Superior temporal gyrus (tissue), 1 donor: ENCODE measurements at regions not wholly inside any gene's neighbourhood (a gene's known extent, or its start where the extent isn't known, plus 50 kb on each side); places are given as distances from the start of the nearest gene placed in this dataset.

Experiments
- DNase-seq: peaks from one replicate; pipeline ENCODE4 v3.0.0-alpha.2; 2016; ENCODE audit errors: extremely low spot score

DNA sequence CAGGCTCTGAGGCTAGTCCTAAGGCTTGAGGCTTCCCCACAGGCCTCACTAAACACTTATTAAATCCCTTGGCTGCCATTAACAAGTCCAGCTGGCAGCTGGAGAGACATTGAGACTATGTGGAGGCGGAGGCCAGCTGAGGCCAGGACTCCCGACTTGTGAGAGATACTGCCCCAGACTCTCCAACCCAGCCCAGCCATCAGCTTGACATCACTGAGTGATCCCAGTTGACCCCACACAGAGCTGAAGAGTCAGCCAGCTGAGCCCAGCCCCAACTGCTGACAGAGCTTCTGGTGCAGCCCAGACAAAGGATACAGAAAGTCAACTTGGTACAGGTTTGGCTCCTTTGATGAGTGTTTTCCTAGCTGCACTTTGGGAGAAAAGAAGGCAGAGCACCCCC is 343.1 kb downstream of the C16orf95 start:
- DNase-seq = no peak

DNA sequence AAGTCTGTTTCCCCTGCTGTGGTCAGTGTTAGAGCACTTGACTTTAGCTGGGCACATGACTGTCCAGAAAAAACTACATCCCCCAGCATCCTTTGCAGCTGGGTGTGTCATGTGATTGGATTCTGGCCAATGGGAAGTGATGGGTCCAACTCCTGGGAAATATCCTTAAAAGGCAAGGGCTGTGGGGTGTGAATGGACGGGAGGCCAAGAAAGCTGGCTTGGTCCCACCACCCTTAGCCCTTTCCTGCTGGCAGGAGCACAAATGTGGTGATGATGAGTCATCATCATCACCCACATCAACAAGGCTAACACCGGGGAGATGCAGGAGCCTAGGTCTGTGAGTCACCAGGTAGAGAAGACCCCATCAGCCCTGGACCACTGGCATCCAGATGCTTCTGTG is 341.7 kb downstream of the C16orf95 start:
- DNase-seq = no peak

DNA sequence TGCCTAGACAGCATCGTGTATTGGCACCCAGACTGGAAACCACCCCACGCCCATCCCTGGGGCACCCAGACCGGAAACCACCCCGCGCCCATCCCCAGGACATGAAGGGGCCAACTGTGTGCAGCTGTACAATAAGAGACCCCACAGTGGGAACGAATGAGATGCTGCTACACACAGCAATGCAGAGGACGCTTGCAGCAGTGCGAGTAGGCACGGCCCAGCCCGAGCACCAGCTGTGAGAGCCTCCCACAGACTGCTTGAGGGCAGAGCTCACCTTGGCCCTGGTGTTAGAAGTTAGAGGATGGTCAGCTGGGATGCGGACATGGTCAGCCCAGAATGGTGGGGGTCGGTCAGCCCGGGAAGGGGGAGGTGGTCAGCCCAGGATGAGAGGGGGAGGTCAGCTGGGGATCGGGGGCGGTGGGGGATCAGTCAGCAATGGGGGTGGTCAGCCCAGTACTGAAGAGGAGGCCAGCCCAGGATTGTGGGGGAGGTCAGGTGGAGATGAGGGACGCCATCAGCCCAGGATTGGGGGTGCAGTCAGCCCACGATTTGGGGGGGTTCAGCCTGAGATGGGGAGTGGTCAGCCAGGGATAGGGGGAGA is 340.0 kb downstream of the C16orf95 start:
- no peak for DNase-seq

DNA sequence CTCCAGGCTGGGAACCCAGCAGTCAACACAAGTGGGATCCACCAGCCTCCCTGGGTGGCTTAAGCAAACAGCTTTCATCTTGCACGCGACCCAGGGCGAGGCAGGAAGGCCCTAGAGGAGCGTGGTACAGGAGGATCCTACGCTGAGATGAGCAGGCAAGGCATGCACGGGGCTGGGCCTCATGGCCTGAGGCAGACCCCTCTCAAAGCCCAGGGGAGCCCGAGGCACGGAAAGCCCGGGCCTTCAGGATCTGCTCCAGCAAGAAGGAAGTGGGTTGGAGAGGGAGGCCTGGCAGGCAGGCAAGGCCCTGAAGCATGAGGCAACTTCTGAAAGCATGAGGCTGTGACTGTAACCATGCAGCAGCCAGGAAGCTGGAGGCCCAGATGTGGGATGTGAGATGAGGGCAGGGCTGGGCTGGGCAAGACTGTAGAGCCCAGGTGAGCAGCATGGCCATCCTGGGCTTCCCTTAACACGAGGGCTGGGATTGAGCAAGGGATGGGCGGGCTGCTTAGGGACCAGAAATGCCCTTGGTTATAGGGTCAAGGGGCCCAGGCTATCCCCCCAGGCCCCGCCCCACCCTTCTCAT is 338.7 kb downstream of the C16orf95 start:
- DNase-seq = no peak

DNA sequence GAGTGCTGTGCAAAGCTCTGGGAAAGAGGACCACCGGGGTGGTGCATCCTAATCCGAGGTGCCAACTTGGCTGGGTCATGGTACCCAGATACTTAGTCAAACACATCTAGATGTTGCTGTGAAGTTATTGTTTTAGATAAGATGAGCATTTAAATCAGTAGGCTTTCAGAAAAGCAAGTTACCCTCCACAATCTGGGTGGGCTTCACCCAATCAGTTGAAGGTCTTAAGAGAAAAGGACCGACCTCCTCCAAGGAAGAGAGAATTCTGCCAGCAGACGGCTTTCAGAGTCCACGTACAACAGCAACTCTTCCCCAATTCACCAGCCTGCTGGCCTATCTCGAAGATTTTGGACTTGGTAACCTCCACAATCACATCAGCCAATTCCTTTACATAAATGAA is 338.1 kb downstream of the C16orf95 start:
- no peak for DNase-seq

DNA sequence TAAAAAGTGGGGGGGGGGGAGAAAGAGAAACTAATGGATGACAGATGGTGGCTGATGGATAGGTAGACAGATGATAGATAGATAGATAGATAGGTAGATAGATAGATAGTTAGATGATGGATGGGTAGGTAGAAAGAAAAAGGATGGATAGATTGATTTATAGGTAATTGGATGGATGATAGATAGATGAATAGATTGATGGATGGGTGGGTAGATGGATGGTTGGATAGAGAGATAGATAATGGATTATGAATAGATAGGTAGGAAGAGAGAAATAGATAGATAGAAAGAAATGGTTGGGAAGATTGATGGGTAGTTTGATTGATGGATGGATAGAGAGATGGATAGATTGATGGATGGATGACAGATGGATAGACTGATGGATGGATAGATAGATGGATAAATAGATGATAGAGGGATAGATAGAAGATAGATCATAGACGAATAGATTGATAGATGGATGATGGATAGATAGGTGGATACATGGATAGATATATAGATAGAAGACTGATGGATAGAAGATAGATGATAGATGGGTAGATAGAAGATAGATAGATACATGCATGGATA is 337.1 kb downstream of the C16orf95 start:
- no peak for DNase-seq

DNA sequence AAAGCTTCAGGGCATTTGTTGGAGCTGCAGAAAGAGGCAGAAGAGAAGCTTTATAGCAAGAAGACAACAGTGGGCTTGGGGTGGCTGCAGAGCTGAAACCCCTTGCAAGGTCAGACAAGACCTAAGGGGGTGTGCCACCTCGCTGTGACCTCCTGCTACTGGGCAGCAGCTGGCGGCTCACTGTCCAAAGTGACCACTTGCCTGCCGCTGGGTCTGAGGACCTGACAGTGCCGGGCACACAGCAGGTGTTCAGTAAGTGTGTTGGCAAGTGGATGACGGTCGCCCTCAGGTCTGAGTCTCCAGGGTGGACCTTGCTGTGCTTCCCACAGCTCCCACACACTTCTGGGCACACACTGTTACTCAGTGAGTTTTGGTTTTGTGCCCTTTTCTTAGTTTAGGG is 336.5 kb downstream of the C16orf95 start:
- no peak for DNase-seq

DNA sequence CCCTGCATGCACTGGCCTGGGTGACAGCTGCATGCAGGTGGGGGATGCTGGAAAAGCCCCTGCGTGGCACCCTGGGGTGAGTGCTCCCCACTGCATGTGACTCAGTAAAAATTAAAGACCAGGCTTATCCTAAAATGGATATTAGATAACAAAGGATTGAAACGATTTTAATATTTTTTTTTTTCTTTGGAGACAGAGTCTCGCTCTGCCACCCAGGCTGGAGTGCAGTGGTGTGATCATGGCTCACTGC is 334.9 kb downstream of the C16orf95 start:
- no peak for DNase-seq

DNA sequence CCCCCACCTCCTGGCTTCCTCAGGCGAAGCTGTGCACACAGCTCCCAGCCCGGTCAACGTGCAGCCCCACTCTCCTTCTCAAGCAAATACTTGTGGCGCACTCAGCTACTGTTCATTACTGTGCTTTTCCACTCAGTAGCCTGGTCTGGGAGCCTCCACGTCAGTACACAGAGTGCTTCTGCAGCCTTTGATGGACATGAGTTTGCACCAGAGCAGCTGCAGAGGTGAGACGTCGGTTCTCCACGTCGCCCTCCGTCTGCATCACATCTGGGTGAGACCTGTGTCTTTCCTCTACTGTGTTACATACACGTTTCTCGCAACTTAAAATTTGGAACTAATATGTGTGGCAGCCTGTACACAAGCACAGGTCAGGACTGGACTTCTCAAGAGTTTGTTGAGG is 334.3 kb downstream of the C16orf95 start:
- DNase-seq = no peak

DNA sequence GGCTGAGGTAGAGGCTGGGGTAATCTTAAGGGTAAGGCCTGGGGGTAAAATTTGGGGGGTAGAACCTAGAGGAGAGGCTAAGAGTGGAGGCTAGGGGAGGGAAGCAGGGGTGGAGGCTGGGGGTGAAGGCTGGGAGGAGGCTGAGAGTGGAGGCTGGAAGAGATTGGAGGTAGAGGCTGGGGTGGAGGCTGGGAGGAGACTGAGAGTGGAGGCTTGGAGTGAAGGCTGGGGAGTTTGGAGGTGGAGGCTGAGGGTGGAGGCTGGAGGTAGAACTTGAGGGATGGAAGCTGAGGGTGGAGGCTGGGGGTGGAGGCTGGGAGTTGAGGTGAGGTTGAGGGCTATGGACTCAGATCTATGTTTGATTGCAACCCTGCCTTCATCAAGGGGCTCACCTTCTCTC is 333.6 kb downstream of the C16orf95 start:
- DNase-seq = no peak

DNA sequence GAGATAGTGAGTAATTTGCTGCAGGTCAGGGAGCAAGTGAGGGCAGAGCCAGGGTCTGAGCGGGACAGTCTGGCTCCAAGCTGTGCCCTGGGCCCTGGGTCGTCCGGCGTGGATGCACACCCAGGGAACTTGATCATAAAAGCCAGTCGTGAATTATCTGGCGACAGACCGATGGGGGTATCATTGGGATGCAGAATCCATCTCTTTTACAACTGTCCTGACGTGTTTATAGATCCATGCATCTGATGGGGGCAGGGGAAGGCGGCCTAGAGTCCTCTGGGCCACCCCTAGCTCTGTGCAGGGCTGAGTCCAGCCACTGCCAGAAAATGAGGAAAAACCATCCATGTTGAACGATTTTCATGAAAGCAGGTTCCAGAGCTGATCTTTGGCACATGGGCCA is 332.8 kb downstream of the C16orf95 start:
- no peak for DNase-seq

DNA sequence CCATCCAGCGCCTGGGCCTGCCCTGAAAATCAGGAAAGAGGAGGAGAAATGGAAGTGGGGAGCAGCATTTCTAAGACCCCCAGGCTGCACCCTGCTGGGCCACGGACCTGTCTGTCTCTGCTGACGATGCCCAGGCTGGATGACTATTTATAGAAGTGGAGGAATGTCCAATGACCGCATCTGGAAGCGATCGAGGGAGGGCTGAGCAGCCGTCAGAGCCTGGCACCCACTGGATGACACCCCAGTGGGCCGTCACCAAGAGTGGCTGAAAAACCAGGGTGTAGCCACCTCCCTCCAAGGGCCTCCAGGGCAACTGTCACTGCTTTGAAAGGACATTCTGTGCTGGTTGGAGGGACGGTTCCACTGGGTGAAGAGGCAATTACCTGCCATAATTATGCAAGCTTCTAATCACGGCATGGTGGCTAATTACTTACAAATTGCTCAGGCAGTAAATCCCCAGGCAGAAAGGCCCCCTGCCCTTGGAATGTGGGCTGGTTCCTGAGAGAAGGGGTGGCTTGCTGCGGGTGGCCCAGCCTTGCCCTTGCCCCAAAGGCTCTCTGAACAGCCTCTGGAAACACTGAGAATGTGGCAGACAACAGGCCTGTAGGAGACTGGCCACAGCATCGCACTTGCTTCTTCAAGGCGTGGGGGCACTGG is 332.1 kb downstream of the C16orf95 start:
- no peak for DNase-seq

DNA sequence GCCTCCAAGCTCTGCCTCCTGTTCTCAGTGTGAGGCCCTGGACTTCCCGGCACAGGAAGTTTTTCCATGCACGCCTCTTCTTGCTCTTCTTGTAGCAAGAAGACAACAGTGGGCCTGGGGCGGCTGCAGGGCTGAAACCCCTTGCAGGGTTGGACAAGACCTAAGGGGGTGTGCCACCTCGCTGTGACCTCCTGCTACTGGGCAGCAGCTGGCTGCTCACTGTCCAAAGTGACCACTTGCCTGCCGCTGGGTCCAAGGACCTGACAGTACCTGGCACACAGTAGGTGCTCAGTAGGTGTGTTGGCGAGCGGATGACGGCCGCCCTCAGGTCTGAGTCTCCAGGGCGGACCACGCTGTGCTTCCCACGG is 331.6 kb downstream of the C16orf95 start:
- no peak for DNase-seq

DNA sequence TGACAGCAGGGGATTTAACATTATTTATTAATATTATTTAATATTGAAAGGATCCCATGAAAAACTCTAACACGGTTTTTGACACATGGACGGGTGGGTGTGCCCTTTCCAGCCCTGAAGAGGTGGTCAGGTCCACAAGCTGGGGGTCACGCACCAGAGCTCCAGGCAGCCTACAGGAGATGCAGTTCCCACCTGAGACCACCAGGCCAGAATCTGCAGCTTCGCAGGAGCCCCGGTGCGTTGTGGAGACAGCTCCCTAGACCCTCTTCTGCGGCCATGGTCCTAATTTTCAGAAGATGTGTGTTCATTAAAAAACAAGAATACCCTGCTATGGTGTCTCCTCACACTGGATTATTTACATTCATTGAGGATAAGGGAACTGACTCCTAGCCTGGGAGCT is 331.1 kb downstream of the C16orf95 start:
- no peak for DNase-seq

DNA sequence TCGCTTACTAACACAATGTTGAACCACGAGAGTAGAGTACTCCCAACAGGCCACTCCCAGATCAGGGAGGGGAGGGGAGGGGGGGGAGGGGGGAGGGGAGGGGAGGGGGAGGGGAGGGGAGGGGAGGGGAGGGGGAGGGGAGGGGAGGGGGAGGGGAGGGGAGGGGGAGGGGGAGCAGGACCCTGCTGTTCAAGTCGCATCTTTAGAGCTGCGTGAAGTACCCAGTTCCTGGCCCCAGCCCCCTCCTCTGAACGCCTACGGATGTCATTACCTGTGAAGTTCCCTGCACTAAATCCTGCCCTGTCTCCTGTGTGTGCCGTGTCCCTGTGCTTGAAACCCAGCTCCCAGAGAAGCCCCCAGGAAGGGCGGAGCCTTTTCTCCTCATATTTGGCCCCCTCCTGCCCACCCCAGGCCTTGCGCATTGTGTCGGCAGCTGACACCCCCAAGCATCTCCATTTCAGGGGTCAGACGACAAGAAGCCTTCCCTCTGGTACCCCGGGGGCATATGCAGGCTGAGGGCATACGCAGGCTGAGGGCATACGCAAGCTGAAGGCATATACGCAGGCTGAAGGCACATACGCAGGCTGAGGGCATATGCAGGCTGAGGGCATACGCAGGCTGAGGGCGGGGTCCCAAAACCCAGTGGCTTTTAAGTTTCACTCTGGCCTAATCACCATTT is 330.2 kb downstream of the C16orf95 start:
- DNase-seq = no peak

DNA sequence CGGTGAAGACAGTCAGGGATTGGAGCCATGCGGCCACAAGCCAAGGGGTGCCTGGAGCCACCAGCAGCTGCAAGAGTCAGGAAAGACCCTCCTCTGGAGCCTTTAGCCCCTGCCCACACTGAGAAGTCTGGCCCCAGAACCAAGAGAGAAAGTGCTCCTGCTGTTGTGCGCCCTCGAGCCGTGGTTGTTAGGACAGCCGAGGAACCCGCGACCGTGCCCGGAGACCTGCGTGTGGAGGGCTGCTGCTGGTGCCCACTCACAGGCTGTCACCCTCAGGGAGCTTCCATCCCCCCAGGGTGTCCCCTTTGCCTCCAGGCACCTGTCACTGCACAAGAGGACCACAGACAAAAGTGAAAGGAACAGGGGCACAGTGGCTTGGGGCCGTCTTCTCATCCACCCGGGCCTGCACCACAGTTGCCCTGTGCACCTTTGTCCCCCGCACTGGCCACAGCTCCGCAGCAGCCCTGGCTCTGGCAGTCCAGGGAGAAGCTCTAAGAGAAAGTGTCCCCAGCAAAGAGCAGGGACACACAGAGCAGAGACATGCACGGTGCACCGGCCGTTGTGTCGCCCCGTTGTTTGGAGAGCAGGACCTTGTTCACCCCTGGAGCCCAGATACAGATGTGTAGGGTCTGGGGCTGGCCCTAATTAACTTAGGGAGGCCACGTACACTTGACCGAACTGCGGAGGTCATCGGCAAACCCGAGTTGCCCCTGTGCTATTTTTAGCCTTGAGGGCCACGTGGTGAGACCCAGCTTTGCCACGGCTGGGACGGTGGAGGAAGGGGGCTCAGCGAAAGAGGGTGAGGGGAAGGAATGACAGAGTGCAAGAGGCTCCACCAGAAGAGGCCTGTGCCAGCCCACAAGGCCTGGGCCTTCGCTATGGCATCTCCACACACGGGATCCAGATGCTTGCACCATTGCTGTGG is 329.2 kb downstream of the C16orf95 start:
- no peak for DNase-seq

DNA sequence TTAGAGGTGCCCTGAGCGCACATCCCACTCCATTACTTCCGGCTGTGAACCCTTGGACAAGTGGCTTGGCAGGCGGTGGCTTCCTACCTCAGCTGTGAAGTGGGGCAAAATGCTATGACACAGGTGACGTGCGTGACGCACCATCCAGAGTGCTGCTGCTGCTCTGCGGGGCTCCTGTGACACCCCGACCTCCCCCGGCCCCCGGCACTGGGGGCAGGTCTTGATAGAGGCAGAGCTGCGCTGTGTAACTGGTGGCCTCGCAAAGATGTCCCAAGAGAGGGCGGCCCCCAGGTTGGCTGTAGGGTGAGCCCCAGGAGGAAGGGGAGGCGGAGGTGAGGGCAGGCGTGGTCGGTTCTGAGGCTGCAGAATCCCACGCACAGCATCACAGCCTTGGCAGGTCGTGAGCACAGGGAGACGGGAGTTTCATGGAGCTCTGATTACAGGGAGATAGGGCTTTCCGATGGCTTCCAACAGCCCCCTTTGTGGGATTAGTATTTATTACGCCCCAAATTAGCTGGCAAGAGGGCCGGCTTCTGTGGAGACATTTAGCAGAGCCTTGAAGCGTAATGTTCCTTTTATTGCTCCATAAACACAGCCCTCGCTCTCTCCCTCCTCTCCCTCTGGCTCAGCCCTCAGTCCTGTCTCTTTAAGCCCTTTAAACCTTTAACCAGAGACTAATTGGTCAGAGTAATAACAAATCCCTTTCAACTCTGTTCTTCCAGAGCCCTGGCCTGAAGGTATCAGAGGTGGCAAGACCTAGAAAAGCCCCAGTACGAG is 328.1 kb downstream of the C16orf95 start:
- no peak for DNase-seq

DNA sequence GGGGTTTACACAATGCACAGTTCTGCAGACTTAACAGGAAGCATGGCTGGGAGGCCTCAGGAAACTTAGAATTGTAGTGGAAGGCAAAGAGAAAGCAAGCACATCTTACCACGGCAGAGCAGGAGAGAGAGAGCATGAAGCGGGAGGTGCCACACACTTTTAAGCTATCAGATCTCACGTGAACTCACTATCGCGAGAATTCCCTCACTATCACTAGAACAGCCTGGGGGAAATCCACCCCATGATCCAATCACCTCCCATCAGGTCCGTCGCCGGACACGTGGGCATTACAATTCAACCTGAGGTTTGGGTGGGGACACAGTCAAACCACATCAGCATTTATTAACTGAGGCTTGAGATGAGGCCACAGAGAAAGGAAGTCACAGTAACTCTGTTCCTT is 326.7 kb downstream of the C16orf95 start:
- DNase-seq = no peak

DNA sequence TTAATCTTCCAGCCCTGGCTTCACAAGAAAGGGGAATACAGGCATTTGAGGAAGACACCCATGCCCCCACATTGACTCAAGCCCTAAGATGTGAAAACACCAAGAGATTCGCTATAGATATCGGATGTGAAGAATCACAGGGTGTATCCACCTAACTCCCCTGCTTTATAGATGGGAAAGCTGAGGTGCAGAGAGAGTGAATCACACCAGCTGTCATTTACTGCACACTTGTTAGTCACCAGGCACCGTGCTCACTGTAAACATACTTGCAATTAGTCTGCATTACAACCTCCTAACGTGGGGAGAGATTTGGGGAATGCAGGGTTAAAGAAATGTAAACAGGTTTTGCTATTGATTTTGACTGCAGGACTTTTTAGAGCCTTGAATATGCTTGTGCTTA is 325.5 kb downstream of the C16orf95 start:
- no peak for DNase-seq

DNA sequence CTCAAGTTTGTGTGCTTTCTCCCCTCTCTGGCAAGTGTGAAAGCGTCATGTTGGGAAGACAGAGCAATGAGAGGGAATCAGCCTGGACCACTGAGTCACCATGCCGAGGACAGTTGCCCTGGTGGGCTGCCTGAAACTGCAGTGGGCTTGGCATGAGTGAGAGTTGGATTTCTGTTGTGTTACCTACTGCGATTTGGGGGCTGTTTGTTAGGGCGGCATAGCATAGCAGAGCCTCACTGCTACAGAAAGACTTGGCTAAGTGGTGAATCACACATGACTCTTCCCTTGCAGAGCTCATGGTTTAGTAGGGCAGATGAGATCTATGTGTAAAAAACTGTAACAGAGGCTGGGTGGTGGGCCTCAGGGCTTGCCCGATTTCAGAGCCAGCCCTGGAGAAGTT is 324.6 kb downstream of the C16orf95 start:
- DNase-seq = no peak

DNA sequence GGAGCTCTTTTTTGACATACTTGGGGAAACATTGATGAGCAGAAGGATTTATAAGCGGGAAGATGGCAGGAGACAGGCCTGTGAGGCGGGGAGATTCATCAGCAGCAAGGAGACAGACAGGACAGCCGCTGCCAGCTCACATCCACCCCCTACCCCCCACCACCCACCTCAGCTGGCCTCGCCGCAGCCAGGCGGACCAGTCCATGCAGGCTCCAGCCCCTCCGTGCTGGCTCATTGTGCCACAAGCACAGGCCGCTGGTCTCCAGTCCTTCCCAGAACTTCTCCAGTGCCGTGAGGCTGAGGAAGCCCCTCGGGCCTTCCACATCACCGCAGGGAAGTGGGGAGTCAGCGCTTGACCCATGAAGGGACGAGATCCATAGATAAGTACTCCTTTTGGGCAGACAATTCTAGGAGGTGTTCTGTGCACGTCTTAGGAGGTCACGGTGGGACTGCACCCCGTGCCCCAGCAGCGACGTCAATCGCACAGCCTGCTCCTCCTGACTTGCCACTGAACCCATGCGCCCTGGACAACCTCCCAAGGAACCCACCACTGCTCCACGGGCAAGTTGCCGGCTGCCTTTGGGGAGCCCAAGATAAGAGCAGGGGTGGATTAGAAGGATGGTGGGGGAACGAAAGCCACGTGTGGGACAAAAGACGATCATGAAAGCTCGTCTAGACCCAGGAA is 323.6 kb downstream of the C16orf95 start:
- no peak for DNase-seq
